DND-41 (cell line): ENCODE measurements at regions not wholly inside any gene's neighbourhood (a gene's known extent, or its start where the extent isn't known, plus 50 kb on each side); places are given as distances from the start of the nearest gene placed in this dataset.

Experiments used
- ATAC-seq: fragments of 200-7000 bp; cut with Tn5 transposase; 3 replicates; pipeline ENCODE4 v1.9.1; 2021; ENCODE audit warnings: low read depth; ENCODE audit not compliant: insufficient read depth
- DNase-seq: peaks from one replicate; pipeline ENCODE4 v3.0.0-alpha.2; 2020
- H2AFZ ChIP-seq: 2 replicates; pipeline ENCODE4 v1.6.0; 2012; ENCODE audit warnings: low read depth, low read length
- H3K27ac ChIP-seq: 2 replicates; pipeline ENCODE4 v1.5.1; 2012; ENCODE audit warnings: low read length, inconsistent platforms
- H3K27me3 ChIP-seq: fragments of 200-600 bp; sonication (generic); 2 replicates; pipeline ENCODE4 v1.6.0; 2012; ENCODE audit warnings: low read length, mild to moderate bottlenecking, inconsistent platforms; ENCODE audit not compliant: insufficient read depth, poor library complexity
- H3K36me3 ChIP-seq: 2 replicates; pipeline ENCODE4 v1.5.1; 2012; ENCODE audit warnings: low read length, inconsistent platforms; ENCODE audit not compliant: insufficient read depth
- H3K4me1 ChIP-seq: 2 replicates; pipeline ENCODE4 v1.5.1; 2012; ENCODE audit warnings: mild to moderate bottlenecking, low read length; ENCODE audit not compliant: insufficient read depth
- H3K4me2 ChIP-seq: 2 replicates; pipeline ENCODE4 v1.6.0; 2012; ENCODE audit warnings: mild to moderate bottlenecking, moderate library complexity, low read length, inconsistent platforms; ENCODE audit not compliant: insufficient read depth
- H3K4me3 ChIP-seq, 2 experiments: fragments of 200-600 bp in 1 of 2; shearing (Covaris generic) in 1 of 2; 2 replicates each; pipeline ENCODE4 v1.5.1; 2012 to 2016; ENCODE audit warnings: inconsistent platforms in 2 of 2, low read length in 2 of 2, mild to moderate bottlenecking in 2 of 2, low read depth in 1 of 2, moderate library complexity in 1 of 2
- H3K79me2 ChIP-seq: 2 replicates; pipeline ENCODE4 v1.6.0; 2012; ENCODE audit warnings: low read length, inconsistent platforms; ENCODE audit not compliant: insufficient read depth
- H3K9ac ChIP-seq: 2 replicates; pipeline ENCODE4 v1.6.0; 2012; ENCODE audit warnings: low read depth, mild to moderate bottlenecking, inconsistent platforms, low read length, moderate library complexity
- H3K9me3 ChIP-seq: 2 replicates; pipeline ENCODE4 v1.5.1; 2012; ENCODE audit warnings: low read length, moderate library complexity, mild to moderate bottlenecking, inconsistent platforms; ENCODE audit not compliant: insufficient read depth, severe bottlenecking
- H4K20me1 ChIP-seq: 2 replicates; pipeline ENCODE4 v1.6.0; 2012; ENCODE audit warnings: low read length; ENCODE audit not compliant: insufficient read depth
- CTCF ChIP-seq: IDR thresholded peaks from 2 replicates; pipeline ENCODE4 v1.5.1; 2012; ENCODE audit warnings: borderline replicate concordance, low read length, moderate library complexity, mild to moderate bottlenecking; ENCODE audit not compliant: poor library complexity, severe bottlenecking; ENCODE audit errors: extremely low read depth
- EZH2 ChIP-seq: IDR thresholded peaks from 3 replicates; pipeline ENCODE4 v1.6.1; 2012; ENCODE audit warnings: borderline replicate concordance, low read depth, mild to moderate bottlenecking, moderate library complexity, low read length, inconsistent platforms; ENCODE audit not compliant: severe bottlenecking

DNA sequence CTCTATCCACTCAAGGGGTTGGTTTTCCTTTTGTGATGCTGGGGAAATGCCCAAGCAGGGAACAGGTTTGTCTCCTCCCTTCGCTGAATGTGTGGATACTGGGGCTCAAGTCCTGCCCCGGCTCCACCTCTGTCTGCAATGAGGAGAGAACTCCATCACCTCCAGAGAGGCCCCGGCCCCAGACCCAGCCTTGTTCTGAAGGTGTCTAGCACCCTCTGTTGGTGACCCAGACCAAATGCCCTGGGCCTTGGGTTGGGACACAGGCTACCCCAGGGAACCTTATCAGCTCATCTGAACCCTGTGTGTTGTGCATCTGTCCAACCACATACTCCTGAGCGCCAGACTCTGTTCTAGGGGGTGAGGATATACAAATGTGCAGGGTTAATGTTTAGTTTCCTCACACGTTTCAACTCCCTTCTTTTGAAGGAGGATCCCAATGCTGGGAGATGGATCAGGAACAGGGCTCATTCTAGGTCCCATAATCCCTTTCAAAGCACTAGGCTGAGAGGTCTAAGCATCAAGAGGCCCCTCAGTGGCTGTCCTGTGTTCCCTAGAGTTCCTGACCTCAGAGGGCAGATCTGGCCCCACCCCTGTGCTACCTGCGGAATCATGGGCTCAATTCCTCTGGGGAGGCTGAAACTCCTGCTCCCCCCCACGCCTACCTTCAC, 112.5 kb upstream of the SLC7A1 start:
- DNase-seq (peak; percentile 57), ATAC-seq (peak; percentile 95)
- no peak overlapping the region for H3K27ac ChIP-seq
- no peak overlapping the region for H3K9ac ChIP-seq
- H3K4me3 ChIP-seq, result no peak overlapping the region
- no peaks in the 10 kb centered on the region for H3K36me3 ChIP-seq
- H3K79me2 ChIP-seq, result no peaks in the 10 kb centered on the region
- peaks cover 32% of the 10 kb centered on the region for H3K27me3 ChIP-seq
- no peak overlapping the region for H3K4me2 ChIP-seq
- H4K20me1 ChIP-seq, result no peaks in the 10 kb centered on the region
- TF ChIP-seq CTCF (peak; percentile 76), EZH2 (no peak)
- no peaks in the 10 kb centered on the region for H3K4me1 ChIP-seq
- no peak overlapping the region for H2AFZ ChIP-seq
- H3K9me3 ChIP-seq, result no peaks in the 10 kb centered on the region

DNA sequence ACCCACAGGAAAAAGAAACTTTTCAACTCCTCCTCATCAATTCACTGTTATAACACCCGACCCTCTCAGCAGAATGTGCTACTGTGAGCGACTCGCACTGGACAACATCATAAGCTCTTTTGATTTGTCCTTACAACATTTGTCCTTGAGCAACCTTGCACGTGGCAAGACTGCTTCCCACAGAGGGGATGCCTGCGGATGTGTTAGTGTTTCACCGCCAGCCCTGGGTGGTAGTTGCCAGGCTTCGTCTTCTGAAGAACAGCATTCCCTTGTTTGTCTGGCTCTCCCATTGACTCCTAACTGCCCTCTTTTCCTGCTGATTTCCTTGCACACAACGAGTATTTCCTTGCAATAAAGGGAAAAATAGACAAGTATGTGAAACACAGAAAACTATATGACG, 111.4 kb upstream of the SLC7A1 start:
- Histone ChIP-seq H3K4me1 (no peaks in the 10 kb centered on the region), H2AFZ (no peak overlapping the region), H4K20me1 (no peaks in the 10 kb centered on the region), H3K4me3 (no peak overlapping the region), H3K36me3 (no peaks in the 10 kb centered on the region), H3K27ac (no peak overlapping the region), H3K27me3 (peaks cover 31% of the 10 kb centered on the region), H3K9me3 (no peaks in the 10 kb centered on the region), H3K79me2 (no peaks in the 10 kb centered on the region), H3K9ac (no peak overlapping the region), H3K4me2 (no peak overlapping the region)
- ATAC-seq (no peak), DNase-seq (no peak)
- TF ChIP-seq CTCF, result no peak

- no peak for TF ChIP-seq CTCF
- no peak for TF ChIP-seq EZH2
- Histone ChIP-seq H3K4me3 (no peak overlapping the region), H3K27me3 (peaks cover 21% of the 10 kb centered on the region), H2AFZ (no peak overlapping the region), H3K27ac (no peak overlapping the region), H3K9me3 (no peaks in the 10 kb centered on the region), H3K4me1 (no peaks in the 10 kb centered on the region), H3K4me2 (no peak overlapping the region), H4K20me1 (no peaks in the 10 kb centered on the region), H3K9ac (no peak overlapping the region), H3K36me3 (no peaks in the 10 kb centered on the region), H3K79me2 (no peaks in the 10 kb centered on the region)
- DNase-seq (no peak), ATAC-seq (no peak)
Observed at GRCh38 chr13:29704648-29705047, 109.2 kb upstream of the SLC7A1 start.

DNA sequence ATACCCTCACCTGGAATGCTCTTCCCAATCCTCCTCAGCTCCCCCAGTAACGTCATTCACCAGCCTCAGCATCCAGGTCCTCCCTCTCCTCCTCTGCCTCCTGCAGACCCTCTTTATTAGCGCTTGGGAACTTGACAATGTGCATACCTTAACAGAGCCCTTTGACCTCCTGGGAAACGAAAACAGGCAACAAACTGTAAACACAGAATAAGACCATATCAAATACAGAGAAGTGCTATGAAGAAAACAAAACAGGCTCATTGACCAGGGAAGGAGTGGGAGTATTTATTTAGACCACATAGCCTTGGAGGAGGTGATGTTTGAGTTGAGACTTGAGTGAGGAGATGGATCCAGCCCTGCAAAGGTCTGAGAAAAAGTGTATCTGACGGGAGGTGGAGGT, 107.9 kb upstream of the SLC7A1 start:
- Histone ChIP-seq H3K9me3 (no peaks in the 10 kb centered on the region), H3K9ac (no peak overlapping the region), H3K4me2 (no peak overlapping the region), H2AFZ (no peak overlapping the region), H3K79me2 (no peaks in the 10 kb centered on the region), H3K36me3 (no peaks in the 10 kb centered on the region), H3K4me1 (no peaks in the 10 kb centered on the region), H4K20me1 (no peaks in the 10 kb centered on the region), H3K27me3 (peaks cover 30% of the 10 kb centered on the region), H3K4me3 (no peak overlapping the region), H3K27ac (no peak overlapping the region)
- no peak for ATAC-seq
- DNase-seq, result no peak
- TF ChIP-seq EZH2 (no peak), CTCF (no peak)
